OCI-LY7 (cell line): ENCODE measurements at regions not wholly inside any gene's neighbourhood (a gene's known extent, or its start where the extent isn't known, plus 50 kb on each side); places are given as distances from the start of the nearest gene placed in this dataset.

ENCODE experiments used
- BruUV-seq: library from RNA; stranded (reverse); fragments of 400-500 nt; replicated peaks from 2 replicates; lab custom pipeline; 2021; lab: Mats Ljungman, UMichigan
- CTCF ChIA-PET: fragments of 300-600 bp; sonication (Branson Sonifier 250); formaldehyde crosslinking; loops from one replicate; lab custom pipeline; 2022; ENCODE audit warnings: antibody characterized with exemption; ENCODE audit not compliant: unreplicated experiment; lab: Charles Lee
- POLR2A ChIA-PET: fragments of 300-600 bp; sonication (Branson Sonifier 250); formaldehyde crosslinking; loops from one replicate; lab custom pipeline; 2022; ENCODE audit warnings: antibody characterized with exemption; lab: Charles Lee
- DNase-seq: peaks from one replicate; pipeline ENCODE4 v3.0.0-alpha.2; 2015; ENCODE audit warnings: low spot score
- H2AFZ ChIP-seq: fragments of 200-600 bp; sonication (generic), shearing (Covaris generic); 2 replicates; pipeline ENCODE4 v1.6.1; 2014; ENCODE audit warnings: mild to moderate bottlenecking, antibody characterized with exemption, low read length, moderate library complexity
- H3K27ac ChIP-seq: fragments of 200-600 bp; sonication (generic); 2 replicates; pipeline ENCODE4 v1.5.1; 2014; ENCODE audit warnings: mixed run types, low read depth, mild to moderate bottlenecking, moderate library complexity, low read length, inconsistent platforms; ENCODE audit not compliant: poor library complexity, severe bottlenecking
- H3K36me3 ChIP-seq: fragments of 200-600 bp; sonication (generic); 2 replicates; pipeline ENCODE4 v1.6.1; 2014; ENCODE audit warnings: mild to moderate bottlenecking, antibody characterized with exemption, low read length, moderate library complexity, mixed read lengths; ENCODE audit not compliant: insufficient read depth
- H3K4me1 ChIP-seq: fragments of 200-600 bp; sonication (generic); 2 replicates; pipeline ENCODE4 v1.5.1; 2014; ENCODE audit warnings: mild to moderate bottlenecking, low read length; ENCODE audit not compliant: insufficient read depth, poor library complexity, severe bottlenecking
- H3K4me2 ChIP-seq: fragments of 200-600 bp; sonication (generic); 2 replicates; pipeline ENCODE4 v1.6.1; 2014; ENCODE audit warnings: mild to moderate bottlenecking, low read length
- H3K4me3 ChIP-seq: fragments of 200-600 bp; sonication (generic); 2 replicates; pipeline ENCODE4 v1.5.1; 2014; ENCODE audit warnings: mild to moderate bottlenecking, low read depth, low read length; ENCODE audit not compliant: poor library complexity, severe bottlenecking
- H3K79me2 ChIP-seq: fragments of 200-600 bp; sonication (generic); 2 replicates; pipeline ENCODE4 v1.6.1; 2016; ENCODE audit warnings: low read depth, mild to moderate bottlenecking, low read length, moderate library complexity, mixed read lengths; ENCODE audit not compliant: insufficient read depth
- H3K9me2 ChIP-seq: fragments of 200-600 bp; sonication (generic); 2 replicates; pipeline ENCODE4 v1.6.1; 2016; ENCODE audit warnings: mild to moderate bottlenecking, low read length, mixed read lengths; ENCODE audit not compliant: insufficient read depth
- H3K9me3 ChIP-seq: fragments of 200-600 bp; sonication (generic); 2 replicates; pipeline ENCODE4 v1.6.1; 2014; ENCODE audit warnings: mild to moderate bottlenecking, mixed run types, low read length, mixed read lengths
- H4K20me1 ChIP-seq: fragments of 200-600 bp; sonication (generic); 2 replicates; pipeline ENCODE4 v1.6.1; 2014; ENCODE audit warnings: mild to moderate bottlenecking, antibody characterized with exemption, low read length, moderate library complexity, mixed read lengths; ENCODE audit not compliant: insufficient read depth
- EZH2phosphoT487 ChIP-seq: fragments of 200-600 bp; sonication (generic); IDR thresholded peaks from 2 replicates; pipeline ENCODE4 v1.6.1; 2018; ENCODE audit warnings: low read depth, borderline replicate concordance, mild to moderate bottlenecking, mixed run types, antibody characterized with exemption, low read length, moderate library complexity, mixed read lengths
- intact Hi-C: fragments of 100-400 bp; cut with micrococcal nuclease; formaldehyde crosslinking; loops from one replicate; pipeline ENCODE4 v1.10.0; 2022; ENCODE audit not compliant: unreplicated experiment
- TF ChIP-seq, protein P1 (sequence below): fragments of 200-600 bp; sonication (generic); conservative IDR thresholded peaks from 2 replicates; pipeline ENCODE4 v1.5.1; 2014; ENCODE audit warnings: mild to moderate bottlenecking, antibody characterized with exemption, low read length, moderate library complexity, mixed read lengths

DNA sequence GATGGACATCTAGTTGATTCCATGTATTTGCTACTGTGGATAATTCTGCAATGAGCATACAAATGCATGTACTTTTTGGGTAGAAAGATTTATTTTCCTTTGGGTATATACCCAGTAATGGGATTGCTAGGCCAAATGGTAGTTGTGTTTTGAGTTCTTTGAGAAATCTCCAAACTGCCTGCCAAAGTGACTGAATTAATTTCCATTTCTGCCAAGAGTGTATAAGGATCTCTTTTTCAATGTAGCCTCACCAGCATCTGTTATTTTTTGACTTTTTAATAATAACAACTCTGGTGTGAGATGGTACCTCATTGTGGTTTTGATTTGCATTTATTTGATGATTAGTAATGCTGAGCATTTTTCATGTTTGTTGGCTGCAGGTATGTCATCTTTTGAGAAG, 435.0 kb upstream of the CBLB start:
- peaks cover 26% of the 10 kb centered on the region for H3K4me1 ChIP-seq
- 0 out of 2 replicates have a peak overlapping the region, but pooled peaks have one; percentile 22 for H2AFZ ChIP-seq
- no peaks in the 10 kb centered on the region for H3K79me2 ChIP-seq
- no peak overlapping the region for H3K4me3 ChIP-seq
- H3K9me3 ChIP-seq = no peaks in the 10 kb centered on the region
- POLR2A ChIA-PET = interaction anchor here (0.7 kb wide), 1 partner anchor 1328 kb away, joined by 3 read pairs; no protein-coding TSS in a partner anchor
- no TSS peak for BruUV-seq
- H3K9me2 ChIP-seq = no peaks in the 10 kb centered on the region
- intact Hi-C loops = no loop called here
- 0 out of 2 replicates have a peak overlapping the region, but pooled peaks have one; percentile 3 for H3K4me2 ChIP-seq
- H3K27ac ChIP-seq = no peak overlapping the region
- H4K20me1 ChIP-seq = no peaks in the 10 kb centered on the region
- CTCF ChIA-PET = no interaction called here
- no peaks in the 10 kb centered on the region for H3K36me3 ChIP-seq
- TF ChIP-seq, protein P1, sequence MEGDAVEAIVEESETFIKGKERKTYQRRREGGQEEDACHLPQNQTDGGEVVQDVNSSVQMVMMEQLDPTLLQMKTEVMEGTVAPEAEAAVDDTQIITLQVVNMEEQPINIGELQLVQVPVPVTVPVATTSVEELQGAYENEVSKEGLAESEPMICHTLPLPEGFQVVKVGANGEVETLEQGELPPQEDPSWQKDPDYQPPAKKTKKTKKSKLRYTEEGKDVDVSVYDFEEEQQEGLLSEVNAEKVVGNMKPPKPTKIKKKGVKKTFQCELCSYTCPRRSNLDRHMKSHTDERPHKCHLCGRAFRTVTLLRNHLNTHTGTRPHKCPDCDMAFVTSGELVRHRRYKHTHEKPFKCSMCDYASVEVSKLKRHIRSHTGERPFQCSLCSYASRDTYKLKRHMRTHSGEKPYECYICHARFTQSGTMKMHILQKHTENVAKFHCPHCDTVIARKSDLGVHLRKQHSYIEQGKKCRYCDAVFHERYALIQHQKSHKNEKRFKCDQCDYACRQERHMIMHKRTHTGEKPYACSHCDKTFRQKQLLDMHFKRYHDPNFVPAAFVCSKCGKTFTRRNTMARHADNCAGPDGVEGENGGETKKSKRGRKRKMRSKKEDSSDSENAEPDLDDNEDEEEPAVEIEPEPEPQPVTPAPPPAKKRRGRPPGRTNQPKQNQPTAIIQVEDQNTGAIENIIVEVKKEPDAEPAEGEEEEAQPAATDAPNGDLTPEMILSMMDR = no peak
- TF ChIP-seq EZH2phosphoT487 = no peak
- no peak for DNase-seq

DNA sequence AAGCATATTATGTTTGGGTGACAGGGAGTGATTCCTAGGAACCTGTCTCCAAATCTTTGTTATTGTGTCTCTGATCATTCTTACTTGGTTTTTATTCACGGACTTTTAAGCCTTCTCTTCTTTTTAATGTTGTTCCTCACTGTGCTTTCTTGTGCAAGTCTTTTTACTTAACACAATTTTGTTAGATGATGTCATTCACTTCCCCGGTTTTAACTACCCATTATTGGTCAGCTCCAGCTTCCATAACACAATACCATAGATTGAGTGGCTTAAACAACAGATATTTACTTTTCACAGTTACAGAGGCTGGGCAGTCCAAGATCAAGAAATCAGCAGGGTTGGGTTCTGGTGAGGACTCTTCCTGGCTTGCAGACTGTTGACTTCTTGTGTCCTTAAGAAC, 436.3 kb upstream of the CBLB start:
- Histone ChIP-seq H2AFZ (no peak overlapping the region), H3K9me2 (no peaks in the 10 kb centered on the region), H4K20me1 (no peaks in the 10 kb centered on the region), H3K27ac (no peak overlapping the region), H3K4me2 (no peak overlapping the region), H3K9me3 (no peaks in the 10 kb centered on the region), H3K4me1 (peaks cover 26% of the 10 kb centered on the region), H3K4me3 (no peak overlapping the region), H3K36me3 (no peaks in the 10 kb centered on the region), H3K79me2 (no peaks in the 10 kb centered on the region)
- CTCF ChIA-PET = no interaction called here
- intact Hi-C loops = no loop called here
- no peak for TF ChIP-seq EZH2phosphoT487
- no peak for DNase-seq
- POLR2A ChIA-PET = interaction anchor here (2.5 kb wide), 1 partner anchor 11 kb away, joined by 6 read pairs; no protein-coding TSS in a partner anchor
- BruUV-seq = no TSS peak

DNA sequence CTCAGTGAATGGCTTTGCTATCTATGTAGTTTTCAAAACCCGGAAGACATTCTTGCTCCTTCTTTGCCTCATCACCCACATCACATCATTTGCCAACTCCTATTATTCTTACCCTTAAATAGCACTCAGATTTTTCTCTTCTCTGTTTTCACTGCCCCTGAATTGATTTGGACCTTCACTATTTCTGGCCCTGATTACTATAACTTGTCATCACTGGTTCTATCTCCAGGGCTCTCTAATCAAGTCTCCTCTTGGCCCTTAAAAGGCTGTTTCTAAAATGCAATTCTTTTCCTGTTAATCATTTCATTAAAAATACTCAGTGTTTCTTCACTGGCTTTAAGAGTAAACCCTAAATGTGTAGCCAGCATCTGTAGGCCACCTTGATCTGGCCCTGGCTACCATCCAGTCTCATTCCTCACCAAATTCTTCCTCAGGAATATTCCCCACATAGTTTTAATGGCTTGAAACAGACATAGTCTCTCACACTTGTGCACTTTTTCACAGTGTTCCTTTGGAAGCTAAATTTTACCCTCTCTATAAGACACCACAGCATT, 437.1 kb upstream of the CBLB start:
- no peaks in the 10 kb centered on the region for H3K36me3 ChIP-seq
- BruUV-seq = no TSS peak
- peaks cover 26% of the 10 kb centered on the region for H3K4me1 ChIP-seq
- intact Hi-C loops = no loop called here
- no peak for DNase-seq
- no peak overlapping the region for H3K4me2 ChIP-seq
- TF ChIP-seq, protein P1 = no peak
- no peak for TF ChIP-seq EZH2phosphoT487
- H3K9me3 ChIP-seq = no peaks in the 10 kb centered on the region
- ChIA-PET CTCF (no interaction called here), POLR2A (interaction anchor here (0.6 to 2.5 kb wide), 2 partner anchors 10 to 346 kb away, joined by 3 to 6 read pairs; no protein-coding TSS in a partner anchor)
- H4K20me1 ChIP-seq = no peaks in the 10 kb centered on the region
- H3K27ac ChIP-seq = no peak overlapping the region
- H3K4me3 ChIP-seq = no peak overlapping the region
- no peaks in the 10 kb centered on the region for H3K9me2 ChIP-seq
- H2AFZ ChIP-seq = no peak overlapping the region
- no peaks in the 10 kb centered on the region for H3K79me2 ChIP-seq
